HG02884 (cell line): ENCODE measurements at regions not wholly inside any gene's neighbourhood (a gene's known extent, or its start where the extent isn't known, plus 50 kb on each side); places are given as distances from the start of the nearest gene placed in this dataset.

Source experiments
- ATAC-seq: cut with Tn5 transposase; IDR thresholded peaks from one replicate; pipeline ENCODE4 v1.9.1; 2021; ENCODE audit warnings: mild to moderate bottlenecking, moderate library complexity; ENCODE audit not compliant: unreplicated experiment

DNA sequence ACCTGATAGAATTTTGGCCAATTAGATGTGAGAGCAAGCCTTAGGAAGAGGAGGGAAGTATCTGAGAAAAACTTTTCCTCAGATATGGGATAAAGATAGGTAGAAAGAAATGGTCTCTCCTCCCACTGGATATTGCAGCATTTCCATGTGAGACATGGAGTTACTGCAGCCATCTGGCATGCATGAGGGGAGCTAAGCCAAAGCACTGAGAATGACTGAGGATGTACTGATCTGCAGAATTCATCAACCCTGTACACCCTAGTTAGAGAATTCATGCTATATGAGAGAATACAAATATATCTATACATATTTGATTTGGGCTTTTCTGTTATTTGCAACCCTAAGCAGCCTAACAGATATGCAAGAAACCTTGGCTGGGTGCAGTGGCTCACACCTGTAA, 52.5 kb upstream of the RPL34 start:
- no peak for ATAC-seq

DNA sequence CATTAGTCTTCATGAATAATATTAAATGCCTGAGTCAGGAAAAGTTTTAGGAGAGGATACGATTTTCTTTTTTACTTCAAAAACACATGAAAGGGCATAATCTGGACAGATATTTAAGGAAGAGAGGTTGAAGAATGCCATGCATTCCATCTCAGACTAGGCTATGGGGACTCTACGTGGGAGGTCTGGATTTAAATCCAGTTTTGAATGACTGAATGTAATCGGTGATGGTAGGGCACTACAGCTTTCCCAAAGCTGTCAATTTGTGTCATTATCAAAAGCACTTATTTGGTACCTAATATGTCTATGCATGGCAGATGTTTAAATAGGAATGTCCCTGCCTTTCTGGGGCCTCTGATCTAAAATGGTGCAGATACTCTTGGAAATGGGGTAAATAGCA, 59.3 kb upstream of the RPL34 start:
- ATAC-seq, result no peak

DNA sequence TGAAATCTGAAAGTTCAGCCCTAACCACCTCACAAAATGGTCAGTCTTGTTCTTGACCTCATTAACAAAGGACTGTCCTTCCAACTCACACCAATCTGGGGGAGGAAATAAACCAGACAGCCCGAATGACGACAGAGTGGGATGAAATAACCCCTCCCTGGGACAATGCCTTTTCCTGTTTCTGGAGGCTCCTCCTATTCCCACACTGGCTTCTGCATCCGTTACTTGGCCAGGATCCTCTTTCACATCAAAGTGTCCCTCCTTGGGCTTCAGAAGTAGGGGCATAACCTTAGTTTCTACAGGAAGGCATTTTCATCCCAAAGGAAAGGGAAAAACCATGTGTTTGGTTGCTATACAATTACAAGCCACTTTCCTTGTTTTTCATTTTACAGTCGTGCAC, 59.8 kb upstream of the RPL34 start:
- no peak for ATAC-seq

DNA sequence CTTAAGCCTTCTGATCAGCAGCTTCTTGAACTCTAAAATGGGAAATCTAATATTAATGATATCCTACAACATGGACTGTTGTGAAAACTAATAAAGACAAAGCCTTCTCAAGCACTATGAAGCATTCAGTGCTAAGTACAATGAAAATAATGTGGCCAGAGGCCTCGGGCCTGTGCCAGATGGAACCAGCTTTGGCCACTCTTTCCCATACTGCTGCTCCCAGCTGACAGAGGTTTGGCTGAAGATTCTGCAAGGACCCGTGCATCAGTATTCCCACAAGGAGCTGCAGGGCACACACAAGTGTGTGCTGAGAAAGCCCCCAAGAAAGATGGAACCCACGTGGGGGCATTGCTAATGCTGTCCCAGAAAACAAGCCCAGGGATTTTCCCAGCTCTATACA, 60.5 kb upstream of the RPL34 start:
- no peak for ATAC-seq

DNA sequence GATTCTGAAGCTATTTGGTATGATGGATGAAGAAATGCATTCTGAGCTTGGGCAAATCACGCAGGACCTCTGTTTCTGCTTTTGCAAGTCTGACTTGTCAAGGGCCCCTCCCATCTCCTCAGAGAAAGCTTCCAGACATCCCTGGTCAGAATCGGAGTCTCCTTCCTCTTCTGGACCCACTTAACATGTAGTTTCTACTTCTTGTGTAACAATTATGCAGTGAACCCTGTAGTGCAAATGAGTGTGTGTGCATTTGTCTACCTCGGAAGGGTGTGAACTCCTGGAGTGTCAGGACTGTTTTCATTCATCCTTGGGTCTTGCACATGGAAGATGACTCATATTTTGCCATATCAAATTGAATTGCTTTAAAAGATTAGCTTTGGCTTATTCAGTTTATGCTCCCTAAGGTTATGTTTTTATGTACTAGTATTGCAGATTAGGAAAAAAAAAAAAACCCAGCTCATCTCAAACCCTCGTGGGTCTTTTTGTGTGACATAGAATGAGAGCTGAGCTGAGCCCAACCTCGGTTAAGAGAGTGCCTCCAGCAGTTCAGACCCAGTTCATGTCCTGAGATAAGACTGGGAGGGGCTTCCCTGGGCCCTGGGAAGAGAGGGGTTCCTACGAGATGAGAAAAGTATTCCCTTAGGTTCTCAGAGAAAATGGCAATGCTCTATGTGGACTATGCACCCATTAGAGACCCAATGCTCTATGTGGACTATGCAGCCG, 61.1 kb upstream of the RPL34 start:
- no peak for ATAC-seq

DNA sequence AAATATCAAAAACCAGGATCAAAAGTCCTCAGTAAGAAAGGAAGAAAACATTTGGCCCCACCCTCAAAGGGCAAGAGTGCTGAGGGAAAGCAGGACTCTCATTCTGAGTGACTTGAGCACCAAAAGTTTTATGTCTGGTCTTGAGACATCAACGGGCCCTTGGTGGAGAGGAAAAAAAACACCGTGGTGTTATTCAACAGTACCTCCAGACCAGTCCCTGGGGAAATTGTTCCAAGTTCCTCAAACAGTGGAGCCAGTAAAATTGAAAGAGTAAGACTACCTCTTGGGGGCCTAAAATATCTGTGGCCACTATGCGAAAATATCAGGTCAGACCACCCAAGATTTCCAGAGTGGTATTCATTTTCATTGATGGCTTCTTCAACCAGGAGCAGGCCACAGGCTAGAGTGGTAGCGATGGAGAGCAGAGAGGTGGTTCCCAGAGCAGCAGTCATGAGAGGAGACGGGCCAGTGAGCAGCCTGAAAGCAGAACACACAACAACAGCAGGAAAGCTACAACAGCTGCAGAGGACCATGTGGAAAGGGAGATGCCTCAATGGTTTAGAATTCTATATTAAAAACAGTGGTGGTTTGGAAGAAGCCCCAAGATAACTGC, 63.7 kb upstream of the RPL34 start:
- ATAC-seq, result peak; percentile 65

DNA sequence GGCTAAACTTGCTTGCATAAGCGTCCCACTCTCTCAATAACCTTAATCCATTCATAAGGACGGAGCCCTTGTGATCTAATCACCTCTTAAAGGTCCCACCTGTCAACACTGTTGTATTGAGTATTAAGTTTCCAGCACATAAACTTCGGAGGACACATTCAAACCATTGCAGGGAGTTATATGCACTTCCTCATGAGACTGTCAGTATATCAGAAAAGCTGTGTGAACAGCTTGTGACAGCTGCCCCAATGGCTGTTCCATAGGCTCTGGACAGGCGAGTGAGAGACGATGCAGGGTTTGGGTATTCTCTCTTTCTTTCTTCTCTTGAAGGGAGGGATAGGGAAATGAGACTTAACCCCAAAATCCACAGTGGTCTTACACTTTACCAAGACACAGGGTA, 64.2 kb upstream of the RPL34 start:
- no peak for ATAC-seq

GRCh38 chr4:108555701-108556100, 64.7 kb upstream of the RPL34 start:
- no peak for ATAC-seq

DNA sequence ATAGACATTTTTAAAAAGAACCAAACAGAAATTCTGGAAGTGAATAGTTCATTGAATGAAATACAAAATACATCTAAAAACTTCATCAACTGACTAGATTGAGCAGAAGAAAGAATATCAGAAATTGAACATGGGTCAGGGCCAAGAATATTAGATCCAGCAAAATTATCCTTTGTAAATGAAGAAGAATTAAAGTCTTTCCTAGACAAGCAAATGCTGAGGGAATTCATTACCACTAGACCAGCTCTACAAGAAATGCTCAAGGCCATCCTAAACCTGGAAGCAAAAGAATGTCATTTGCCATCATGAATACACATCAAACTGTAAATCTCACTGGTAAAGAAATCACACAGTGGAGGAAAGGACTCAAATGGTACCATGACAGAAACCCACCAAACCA, 72.7 kb upstream of the RPL34 start:
- no peak for ATAC-seq

DNA sequence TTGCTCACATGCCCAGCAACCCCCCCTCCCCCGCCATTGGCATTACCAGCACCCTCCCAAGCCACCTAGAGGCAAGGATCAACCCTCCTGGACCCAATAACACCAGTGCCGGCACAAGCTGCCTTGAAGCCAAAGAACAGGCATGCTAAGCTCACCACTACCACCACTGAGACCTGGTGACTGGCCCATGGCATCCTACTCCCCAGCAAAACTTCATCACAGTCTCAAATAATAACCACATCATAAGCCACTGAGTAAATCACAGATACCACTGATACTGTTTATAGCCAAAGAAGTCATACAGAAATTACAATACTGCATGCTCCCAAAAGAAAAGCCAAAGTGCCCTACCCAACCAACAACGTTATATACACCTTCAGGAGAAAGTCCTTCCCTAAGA, 73.6 kb upstream of the RPL34 start:
- ATAC-seq, result no peak

- no peak for ATAC-seq
Measured at GRCh38 chr4:108544481-108544880, 75.9 kb upstream of the RPL34 start.

GRCh38 chr4:108543359-108543968, 76.9 kb upstream of the RPL34 start:
- ATAC-seq, result no peak

DNA sequence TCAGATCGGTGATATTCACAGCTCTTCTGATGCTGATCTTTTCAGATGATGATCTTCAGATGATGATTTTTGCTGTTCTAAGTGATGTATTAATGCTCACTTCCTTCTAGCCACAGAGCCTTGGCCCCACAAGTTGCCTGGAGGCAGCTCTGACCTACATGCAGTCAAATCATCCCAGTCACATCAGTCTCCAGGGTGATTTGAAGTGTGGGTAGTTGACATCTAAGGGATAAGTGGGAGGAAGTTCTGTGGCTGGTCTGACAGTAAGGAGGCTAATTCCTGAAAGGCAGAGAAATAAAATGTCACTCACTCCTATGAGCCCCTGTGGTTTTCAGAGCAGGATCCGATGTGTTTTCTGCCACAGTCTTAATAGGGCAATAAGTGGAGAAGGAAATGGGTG, 79.8 kb upstream of the RPL34 start:
- ATAC-seq, result no peak

- no peak for ATAC-seq
Measured at GRCh38 chr4:108536577-108536976, 83.8 kb upstream of the RPL34 start.

DNA sequence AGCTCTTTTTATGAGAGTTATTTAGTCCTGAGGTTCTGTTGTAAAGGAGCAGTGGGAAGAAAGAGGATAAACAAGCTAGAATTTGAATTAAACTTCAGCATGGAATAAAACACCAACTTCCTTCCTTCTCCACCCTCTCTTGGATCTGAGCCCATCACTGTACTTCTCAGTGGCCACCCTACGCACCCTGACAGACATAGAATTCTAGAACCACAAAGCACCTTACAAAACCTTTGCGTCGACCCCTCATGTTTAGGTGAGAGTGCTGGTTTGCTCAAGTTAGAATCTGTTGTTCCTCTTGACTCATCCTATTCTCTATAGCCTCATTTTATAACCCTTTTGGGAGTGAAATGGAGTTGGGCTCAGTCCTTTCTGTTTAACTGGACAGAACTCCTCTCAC, 84.6 kb upstream of the RPL34 start:
- no peak for ATAC-seq

DNA sequence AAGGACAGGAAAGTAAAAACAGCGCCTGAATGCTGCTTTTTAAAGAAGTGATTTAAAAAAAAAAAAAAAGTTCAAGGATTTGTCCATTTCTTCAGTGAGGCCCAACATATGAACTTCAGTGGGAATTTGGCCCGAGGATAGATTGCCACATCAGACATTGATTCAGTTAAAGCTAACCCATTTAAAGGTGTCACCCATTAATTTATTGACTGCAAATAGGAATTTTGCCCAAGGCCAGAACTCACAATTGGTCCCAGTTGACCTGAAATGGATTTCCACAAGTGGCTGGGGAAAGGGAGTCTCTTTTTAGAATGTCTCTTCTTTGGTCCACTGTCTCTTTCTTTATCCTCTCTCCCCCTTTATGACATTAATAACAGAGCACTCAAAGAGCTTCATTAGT, 86.5 kb upstream of the RPL34 start:
- no peak for ATAC-seq

DNA sequence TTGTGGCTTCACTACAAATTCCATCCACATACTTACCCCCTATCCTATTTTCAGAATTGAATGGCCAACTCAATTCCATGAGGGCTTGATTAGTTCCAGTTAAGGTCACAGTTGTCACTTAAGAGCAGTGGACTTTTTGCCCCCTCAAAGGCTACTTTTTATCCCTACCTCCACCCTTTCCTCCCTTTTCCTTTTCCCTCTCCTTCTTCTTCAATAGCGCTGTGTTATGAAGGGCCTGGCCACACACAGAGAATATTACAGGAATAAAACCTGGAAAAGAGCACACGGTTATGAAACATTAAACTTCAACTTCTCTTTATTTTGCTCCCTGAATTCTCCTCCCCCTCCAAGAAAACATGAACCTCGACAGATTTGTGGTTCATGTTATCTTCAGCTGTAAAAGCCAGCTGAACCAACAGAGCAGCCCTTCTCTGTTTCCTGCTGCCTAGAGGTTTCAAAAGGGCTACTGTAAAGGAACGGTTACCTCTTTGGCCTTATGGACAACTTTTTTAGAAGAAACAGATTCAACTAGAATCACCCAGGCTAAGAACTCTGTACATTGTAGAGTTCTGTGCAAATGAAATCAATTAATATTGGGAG, 87.0 kb upstream of the RPL34 start:
- no peak for ATAC-seq

DNA sequence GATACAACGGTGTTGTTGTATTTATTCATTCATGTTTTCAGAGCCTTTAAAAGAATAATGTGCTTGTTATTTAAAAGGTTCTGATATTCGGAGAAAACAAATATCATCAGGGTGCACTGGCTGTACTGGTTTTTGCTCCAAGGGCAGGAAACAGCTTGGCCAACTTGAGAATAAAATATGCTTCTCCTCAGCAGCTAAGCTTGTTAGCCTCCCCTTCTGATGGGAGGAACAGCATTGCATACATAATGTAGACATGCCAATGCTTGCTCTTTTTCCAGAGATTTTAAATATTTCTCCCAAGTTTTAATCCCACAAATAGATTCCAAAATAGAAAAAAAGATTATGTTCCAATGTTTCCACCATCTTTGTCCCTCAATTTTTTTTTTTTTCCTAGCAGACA, 87.6 kb upstream of the RPL34 start:
- ATAC-seq, result no peak

GRCh38 chr4:108532187-108532586, 88.2 kb upstream of the RPL34 start:
- ATAC-seq, result no peak

GRCh38 chr4:108531461-108531860, 88.9 kb upstream of the RPL34 start:
- no peak for ATAC-seq

DNA sequence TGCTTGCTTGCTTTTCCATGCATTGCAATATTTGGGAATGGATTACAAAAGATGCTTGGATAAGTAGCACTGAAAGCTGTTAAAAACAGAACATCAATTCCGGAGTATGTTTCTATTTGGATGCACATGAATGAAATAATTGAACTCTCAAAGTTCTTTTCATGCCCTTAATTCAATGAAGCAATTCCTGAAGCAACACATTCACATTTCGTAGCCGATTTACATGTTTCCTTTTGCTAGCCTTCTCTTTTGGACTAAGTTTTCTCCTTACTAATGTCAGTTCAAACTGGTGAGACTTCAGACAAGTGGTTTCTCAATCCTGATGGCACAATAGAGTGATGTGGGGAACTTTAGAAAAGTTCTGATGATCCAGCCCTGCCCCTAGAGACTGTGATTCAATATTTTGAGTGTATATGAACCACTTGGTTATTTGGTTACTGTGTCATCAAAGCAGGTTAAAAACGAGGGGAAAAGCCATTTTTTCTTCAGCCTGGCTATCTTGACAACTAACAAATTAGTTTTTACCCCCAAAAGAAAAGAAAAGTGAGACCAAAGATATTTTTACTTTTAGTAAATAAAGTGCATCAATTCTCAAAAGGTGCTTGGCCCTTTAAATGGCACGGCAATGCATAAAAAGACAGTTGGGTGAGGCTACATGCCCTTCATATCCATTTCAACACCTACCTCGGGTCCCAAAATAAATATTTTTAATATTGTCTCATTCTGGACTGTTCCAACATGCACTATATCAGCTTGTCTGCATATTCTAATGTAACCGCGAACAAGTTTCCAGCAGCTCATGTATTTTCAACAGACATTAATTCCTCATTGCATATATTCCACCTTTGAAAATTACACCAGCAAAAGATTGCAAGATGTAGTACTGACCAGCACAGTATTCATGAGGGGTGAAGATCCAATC, 90.1 kb upstream of the RPL34 start:
- ATAC-seq, result no peak
